ENCODE measurements at regions not wholly inside any gene's neighbourhood (a gene's known extent, or its start where the extent isn't known, plus 50 kb on each side); places are given as distances from the start of the nearest gene placed in this dataset.

GRCh38 chr9:115393976-115394775, 276.2 kb upstream of the TNC start:
- no peak overlapping the region for H4K5ac ChIP-seq (ENCODE audit: insufficient read length, low read depth, low read length)
- no peak for DNase-seq
- H3K36me3 Mint-ChIP-seq (ENCODE audit: insufficient read depth in 1 of 3, low read depth in 3 of 3) = no peaks in the 10 kb centered on the region
- H3K14ac ChIP-seq (ENCODE audit: insufficient read depth, low read length) = no peak overlapping the region
- no peak overlapping the region for H3K4ac ChIP-seq (ENCODE audit: low read depth, low read length)
- H3K4me2 ChIP-seq (ENCODE audit: insufficient read depth, insufficient read length, low read length) = no peak overlapping the region
- H3K4me1 ChIP-seq (ENCODE audit: insufficient read depth, low read length) = peaks cover 11% of the 10 kb centered on the region; the same call in 1 of the 2 replicates
- no peak overlapping the region for H4K91ac ChIP-seq (ENCODE audit: insufficient read length, low read depth, low read length)
- H2BK5ac ChIP-seq (ENCODE audit: insufficient read length, low read length) = no peak overlapping the region
- WGBS (ENCODE audit: extremely low coverage, insufficient read length, low lambda C conversion rate) = no CpG with 5 or more reads among the region's 7 CpGs
- no peak overlapping the region for H2BK20ac ChIP-seq (ENCODE audit: low read depth, low read length, poor library complexity, severe bottlenecking)
- H4K20me1 ChIP-seq (ENCODE audit: control insufficient read depth, insufficient read depth, insufficient read length) = no peaks in the 10 kb centered on the region
- TF ChIP-seq, protein P1, sequence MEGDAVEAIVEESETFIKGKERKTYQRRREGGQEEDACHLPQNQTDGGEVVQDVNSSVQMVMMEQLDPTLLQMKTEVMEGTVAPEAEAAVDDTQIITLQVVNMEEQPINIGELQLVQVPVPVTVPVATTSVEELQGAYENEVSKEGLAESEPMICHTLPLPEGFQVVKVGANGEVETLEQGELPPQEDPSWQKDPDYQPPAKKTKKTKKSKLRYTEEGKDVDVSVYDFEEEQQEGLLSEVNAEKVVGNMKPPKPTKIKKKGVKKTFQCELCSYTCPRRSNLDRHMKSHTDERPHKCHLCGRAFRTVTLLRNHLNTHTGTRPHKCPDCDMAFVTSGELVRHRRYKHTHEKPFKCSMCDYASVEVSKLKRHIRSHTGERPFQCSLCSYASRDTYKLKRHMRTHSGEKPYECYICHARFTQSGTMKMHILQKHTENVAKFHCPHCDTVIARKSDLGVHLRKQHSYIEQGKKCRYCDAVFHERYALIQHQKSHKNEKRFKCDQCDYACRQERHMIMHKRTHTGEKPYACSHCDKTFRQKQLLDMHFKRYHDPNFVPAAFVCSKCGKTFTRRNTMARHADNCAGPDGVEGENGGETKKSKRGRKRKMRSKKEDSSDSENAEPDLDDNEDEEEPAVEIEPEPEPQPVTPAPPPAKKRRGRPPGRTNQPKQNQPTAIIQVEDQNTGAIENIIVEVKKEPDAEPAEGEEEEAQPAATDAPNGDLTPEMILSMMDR (conservative IDR thresholded peaks at IDR 0.05) = no peak
- no peak overlapping the region for H3K4me3 Mint-ChIP-seq
- H3K9me3 ChIP-seq (ENCODE audit: control insufficient read depth, low read depth, low read length) = no peaks in the 10 kb centered on the region
- H3K23ac ChIP-seq (ENCODE audit: insufficient read length, low read depth, low read length) = no peak overlapping the region
- H3K79me2 ChIP-seq (ENCODE audit: insufficient read depth, low read length) = no peaks in the 10 kb centered on the region
- H3K79me1 ChIP-seq (ENCODE audit: insufficient read depth, low read depth, low read length, poor library complexity, severe bottlenecking) = no peaks in the 10 kb centered on the region
- no peak overlapping the region for H2AFZ ChIP-seq (ENCODE audit: low read length)
- no peak overlapping the region for H3K56ac ChIP-seq (ENCODE audit: insufficient read length, low read depth, low read length)
- H2BK120ac ChIP-seq (ENCODE audit: low read depth, low read length, poor library complexity, severe bottlenecking) = no peak overlapping the region
- H3K27me3 ChIP-seq (ENCODE audit: insufficient read depth, low read length) = no peaks in the 10 kb centered on the region
- H3K27me3 Mint-ChIP-seq (ENCODE audit: low read depth) = no peaks in the 10 kb centered on the region
- H3K9me3 Mint-ChIP-seq = no peaks in the 10 kb centered on the region
- H3K4me1 Mint-ChIP-seq = peaks cover 16 to 31% of the 10 kb centered on the region in 2 experiments
- H3K27ac Mint-ChIP-seq = no peak overlapping the region
- H3T11ph ChIP-seq (ENCODE audit: low read length) = no peak overlapping the region
- H3K18ac ChIP-seq (ENCODE audit: insufficient read length, low read depth, low read length) = no peak overlapping the region
- H3K23me2 ChIP-seq (ENCODE audit: insufficient read length, low read depth, low read length, poor library complexity, severe bottlenecking) = no peaks in the 10 kb centered on the region
- H2BK15ac ChIP-seq (ENCODE audit: low read depth, low read length) = no peak overlapping the region
- no peak overlapping the region for H2BK12ac ChIP-seq (ENCODE audit: insufficient read length, low read depth, low read length)
- no peak overlapping the region for H3K9ac ChIP-seq (ENCODE audit: extremely low read depth, insufficient read length, low read length)
- no peak overlapping the region for H4K8ac ChIP-seq (replicated peaks; ENCODE audit: insufficient read length, low read depth, low read length)
- no peak overlapping the region for H3K27ac ChIP-seq (ENCODE audit: insufficient read length, low read depth, low read length)
- H2AK5ac ChIP-seq (ENCODE audit: insufficient read length, low read length) = no peak overlapping the region
